Endothelial cell of umbilical vein (primary cell): ENCODE measurements at regions not wholly inside any gene's neighbourhood (a gene's known extent, or its start where the extent isn't known, plus 50 kb on each side); places are given as distances from the start of the nearest gene placed in this dataset.

Experiments
- BruUV-seq: library from RNA; stranded (reverse); fragments of 400-500 nt; replicated peaks from 2 replicates; lab custom pipeline; 2021; lab: Mats Ljungman, UMichigan
- CTCF ChIA-PET: fragments of 300-600, 350-600 bp; sonication (Branson Sonifier 250); formaldehyde crosslinking; loops from one replicate; lab custom pipeline; 2021; ENCODE audit warnings: antibody characterized with exemption, inconsistent platforms; lab: Charles Lee
- POLR2A ChIA-PET: fragments of 300-600, 350-600 bp; sonication (Branson Sonifier 250); formaldehyde crosslinking; loops from one replicate; lab custom pipeline; 2021; ENCODE audit warnings: antibody characterized with exemption, inconsistent platforms; lab: Charles Lee
- DNase-seq: peaks from one replicate; pipeline ENCODE4 v3.0.0-alpha.2; 2011; ENCODE audit warnings: low read depth, low spot score
- FAIRE-seq: peaks from 2 replicates; lab custom pipeline; 2011; peaks lifted over from hg19 to GRCh38; lab: Jason Lieb, UNC
- H2AFZ ChIP-seq: 2 replicates; pipeline ENCODE4 v1.6.0; 2012; ENCODE audit warnings: low read depth, low read length, control low read depth, inconsistent platforms
- H3K27ac ChIP-seq: 2 replicates; pipeline ENCODE4 v1.5.1; 2011; ENCODE audit warnings: low read depth, mild to moderate bottlenecking, control low read depth, low read length, moderate library complexity; ENCODE audit not compliant: insufficient read depth
- H3K27me3 ChIP-seq, 2 experiments: 2 replicates each; pipeline versions ENCODE4 v1.6.0 to v1.6.1; 2011; ENCODE audit warnings: low read length in 2 of 2, mixed read lengths in 1 of 2; ENCODE audit not compliant: control insufficient read depth in 2 of 2, insufficient read depth in 2 of 2
- H3K36me3 ChIP-seq, 2 experiments: 2 replicates in 1 of 2; 3 replicates in 1 of 2; pipeline ENCODE4 v1.5.1; 2011; ENCODE audit warnings: low read length in 2 of 2, mild to moderate bottlenecking in 1 of 2, moderate library complexity in 1 of 2; ENCODE audit not compliant: control insufficient read depth in 2 of 2, insufficient read depth in 2 of 2; ENCODE audit errors: extremely low read depth in 1 of 2
- H3K4me1 ChIP-seq: 3 replicates; pipeline ENCODE4 v1.5.1; 2011; ENCODE audit warnings: mild to moderate bottlenecking, low read length; ENCODE audit not compliant: control insufficient read depth, insufficient read depth; ENCODE audit errors: extremely low read depth
- H3K4me2 ChIP-seq: 2 replicates; pipeline ENCODE4 v1.6.1; 2011; ENCODE audit warnings: low read length, control low read depth, mixed read lengths; ENCODE audit not compliant: insufficient read depth
- H3K4me3 ChIP-seq, 3 experiments: fragments of 200-600 bp in 1 of 3; sonication (generic), shearing (Covaris generic) in 1 of 3; replicated peaks in 1 of 3; 2 replicates each; pipeline ENCODE4 v1.5.1; 2011 to 2016; ENCODE audit warnings: control low read depth in 3 of 3, low read length in 3 of 3, mild to moderate bottlenecking in 2 of 3, inconsistent platforms in 1 of 3, low read depth in 1 of 3, moderate library complexity in 1 of 3; ENCODE audit not compliant: insufficient read depth in 1 of 3
- H3K79me2 ChIP-seq: 2 replicates; pipeline ENCODE4 v1.6.0; 2012; ENCODE audit warnings: low read length, inconsistent platforms; ENCODE audit not compliant: control insufficient read depth, insufficient read depth
- H3K9ac ChIP-seq: replicated peaks from 2 replicates; pipeline ENCODE3; 2011; ENCODE audit warnings: low read length, control low read depth; ENCODE audit not compliant: insufficient read depth; ENCODE audit errors: extremely low read depth
- H3K9me1 ChIP-seq: replicated peaks from 3 replicates; pipeline ENCODE4 v1.6.0; 2011; ENCODE audit warnings: mild to moderate bottlenecking, low read length; ENCODE audit not compliant: control insufficient read depth, insufficient read depth; ENCODE audit errors: extremely low read depth
- H3K9me3 ChIP-seq: replicated peaks from 2 replicates; pipeline ENCODE4 v1.5.1; 2012; ENCODE audit warnings: low read length, inconsistent platforms; ENCODE audit not compliant: control insufficient read depth, insufficient read depth
- H4K20me1 ChIP-seq: replicated peaks from 2 replicates; pipeline ENCODE3; 2011; ENCODE audit warnings: mild to moderate bottlenecking, low read length; ENCODE audit not compliant: control insufficient read depth, insufficient read depth; ENCODE audit errors: extremely low read depth
- EZH2 ChIP-seq: IDR thresholded peaks from 2 replicates; pipeline ENCODE4 v1.6.1; 2012; ENCODE audit warnings: borderline replicate concordance, low read depth, mild to moderate bottlenecking, moderate library complexity, low read length, inconsistent platforms; ENCODE audit not compliant: severe bottlenecking
- FOS ChIP-seq: IDR thresholded peaks from 2 replicates; pipeline ENCODE4 v1.6.1; 2011; ENCODE audit warnings: mild to moderate bottlenecking, low read length, moderate library complexity, borderline replicate concordance; ENCODE audit not compliant: insufficient read depth
- GATA2 ChIP-seq: IDR thresholded peaks from 2 replicates; pipeline ENCODE4 v1.7.0; 2011; ENCODE audit warnings: low read depth, mild to moderate bottlenecking, moderate library complexity, mixed read lengths, low read length; ENCODE audit not compliant: insufficient read length, insufficient read depth
- JUN ChIP-seq: IDR thresholded peaks from 2 replicates; pipeline ENCODE4 v1.6.1; 2011; ENCODE audit warnings: borderline replicate concordance, low read depth; ENCODE audit not compliant: insufficient read length, insufficient read depth
- MYC ChIP-seq: IDR thresholded peaks from one replicate; pipeline ENCODE4 v1.6.1; 2011; ENCODE audit warnings: mild to moderate bottlenecking, low read depth, low read length
- POLR2A ChIP-seq: IDR thresholded peaks from 2 replicates; pipeline ENCODE4 v1.6.1; 2012; ENCODE audit warnings: low read depth, mild to moderate bottlenecking, control low read depth, low read length
- POLR2AphosphoS5 ChIP-seq: IDR thresholded peaks from 2 replicates; pipeline ENCODE4 v1.6.1; 2012; ENCODE audit warnings: low read depth, mild to moderate bottlenecking, control low read depth, low read length, moderate library complexity; ENCODE audit not compliant: insufficient read depth
- dilution Hi-C: fragments of 300-500 bp; cut with MboI; formaldehyde crosslinking; loops from one replicate; pipeline ENCODE4 v1.15.0; 2019; ENCODE audit warnings: low sequenced_read_pairs; ENCODE audit not compliant: extremely low pct_ligation_motif_present
- intact Hi-C: fragments of 100-400 bp; cut with micrococcal nuclease; formaldehyde crosslinking; loops from one replicate; pipeline ENCODE4 v1.10.0; 2022
- TF ChIP-seq, protein P1 (sequence below): IDR thresholded peaks from 2 replicates; pipeline ENCODE4 v1.6.1; 2011; ENCODE audit not compliant: insufficient read depth, insufficient read length
- TF ChIP-seq, protein P2 (sequence below), 2 donors: IDR thresholded peaks; 1 replicate in 1 of 2; 2 replicates in 1 of 2; pipeline ENCODE4 v1.5.1; 2011; ENCODE audit warnings: low read length in 2 of 2, mild to moderate bottlenecking in 2 of 2, moderate library complexity in 2 of 2, control low read depth in 1 of 2, inconsistent platforms in 1 of 2, low read depth in 1 of 2; ENCODE audit not compliant: insufficient read depth in 1 of 2; ENCODE audit errors: extremely low read depth in 1 of 2

DNA sequence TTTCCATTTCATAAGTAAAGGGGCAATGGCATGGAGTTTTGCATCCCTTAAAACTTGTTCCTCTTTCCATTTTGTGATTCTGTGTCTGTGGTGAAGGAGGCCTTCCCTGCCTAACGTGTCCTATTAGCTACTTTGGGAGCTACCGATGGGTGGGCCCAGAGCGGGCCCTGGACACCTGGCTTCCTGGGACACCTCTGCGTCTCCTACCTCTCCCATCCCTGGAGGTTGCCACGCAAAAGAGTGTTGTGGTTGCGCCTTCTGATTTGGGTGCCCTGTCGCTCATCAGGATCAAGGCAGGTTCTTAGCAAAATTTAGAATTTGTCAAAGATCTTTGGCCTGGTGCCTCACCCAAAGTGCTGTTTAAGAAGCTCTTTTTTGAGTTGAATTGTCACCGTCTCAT is 116.4 kb upstream of the CACNA1E start:
- H3K9me3 ChIP-seq: no peaks in the 10 kb centered on the region
- H3K79me2 ChIP-seq: no peaks in the 10 kb centered on the region
- POLR2A ChIA-PET: no interaction called here
- no peak overlapping the region for H3K4me2 ChIP-seq
- dilution Hi-C loops (no loop called here), intact Hi-C loops (no loop called here)
- no peaks in the 10 kb centered on the region for H3K9me1 ChIP-seq
- no peaks in the 10 kb centered on the region for H3K27me3 ChIP-seq
- CTCF ChIA-PET: interaction anchor here (1.2 kb wide), 1 partner anchor 12 kb away, joined by 3 read pairs; no protein-coding TSS in a partner anchor
- no peak overlapping the region for H3K27ac ChIP-seq
- no TSS peak for BruUV-seq
- no peak overlapping the region for H3K4me3 ChIP-seq
- FAIRE-seq (no peak), DNase-seq (no peak)
- no peaks in the 10 kb centered on the region for H3K4me1 ChIP-seq
- no peaks in the 10 kb centered on the region for H4K20me1 ChIP-seq
- no peak overlapping the region for H3K9ac ChIP-seq
- TF ChIP-seq MYC: no peak
- no peaks in the 10 kb centered on the region for H3K36me3 ChIP-seq
- no peak overlapping the region for H2AFZ ChIP-seq

- CTCF ChIA-PET: interaction anchor here (1.4 kb wide), 1 partner anchor 56 kb away, joined by 3 read pairs; no protein-coding TSS in a partner anchor
These were observed 113.9 kb upstream of the CACNA1E start for GRCh38 chr1:181369416-181369815.

More at GRCh38 chr1:181369416-181369815, 113.9 kb upstream of the CACNA1E start:
- H3K9me3 ChIP-seq: no peaks in the 10 kb centered on the region
- H3K9me1 ChIP-seq: no peaks in the 10 kb centered on the region
- no peaks in the 10 kb centered on the region for H3K36me3 ChIP-seq
- no peaks in the 10 kb centered on the region for H3K4me1 ChIP-seq
- no peak overlapping the region for H3K9ac ChIP-seq
- POLR2A ChIA-PET: no interaction called here
- no peak for DNase-seq
- no peaks in the 10 kb centered on the region for H3K27me3 ChIP-seq
- no peaks in the 10 kb centered on the region for H4K20me1 ChIP-seq
- BruUV-seq: no TSS peak
- no peak overlapping the region for H3K4me2 ChIP-seq
- H3K79me2 ChIP-seq: no peaks in the 10 kb centered on the region
- no peak for FAIRE-seq
- no peak overlapping the region for H3K4me3 ChIP-seq
- H3K27ac ChIP-seq: no peak overlapping the region
- no peak overlapping the region for H2AFZ ChIP-seq
- dilution Hi-C loops (no loop called here), intact Hi-C loops (no loop called here)
- TF ChIP-seq JUN (no peak), FOS (no peak), EZH2 (no peak), GATA2 (no peak), POLR2A (no peak), MYC (no peak), POLR2AphosphoS5 (no peak)
- TF ChIP-seq, protein P1, sequence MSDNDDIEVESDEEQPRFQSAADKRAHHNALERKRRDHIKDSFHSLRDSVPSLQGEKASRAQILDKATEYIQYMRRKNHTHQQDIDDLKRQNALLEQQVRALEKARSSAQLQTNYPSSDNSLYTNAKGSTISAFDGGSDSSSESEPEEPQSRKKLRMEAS: no peak
- TF ChIP-seq, protein P2, sequence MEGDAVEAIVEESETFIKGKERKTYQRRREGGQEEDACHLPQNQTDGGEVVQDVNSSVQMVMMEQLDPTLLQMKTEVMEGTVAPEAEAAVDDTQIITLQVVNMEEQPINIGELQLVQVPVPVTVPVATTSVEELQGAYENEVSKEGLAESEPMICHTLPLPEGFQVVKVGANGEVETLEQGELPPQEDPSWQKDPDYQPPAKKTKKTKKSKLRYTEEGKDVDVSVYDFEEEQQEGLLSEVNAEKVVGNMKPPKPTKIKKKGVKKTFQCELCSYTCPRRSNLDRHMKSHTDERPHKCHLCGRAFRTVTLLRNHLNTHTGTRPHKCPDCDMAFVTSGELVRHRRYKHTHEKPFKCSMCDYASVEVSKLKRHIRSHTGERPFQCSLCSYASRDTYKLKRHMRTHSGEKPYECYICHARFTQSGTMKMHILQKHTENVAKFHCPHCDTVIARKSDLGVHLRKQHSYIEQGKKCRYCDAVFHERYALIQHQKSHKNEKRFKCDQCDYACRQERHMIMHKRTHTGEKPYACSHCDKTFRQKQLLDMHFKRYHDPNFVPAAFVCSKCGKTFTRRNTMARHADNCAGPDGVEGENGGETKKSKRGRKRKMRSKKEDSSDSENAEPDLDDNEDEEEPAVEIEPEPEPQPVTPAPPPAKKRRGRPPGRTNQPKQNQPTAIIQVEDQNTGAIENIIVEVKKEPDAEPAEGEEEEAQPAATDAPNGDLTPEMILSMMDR (IDR thresholded peaks at IDR 0.05; ENCODE audit: extremely low read depth in 1 of 2, insufficient read depth in 1 of 2, low read depth in 1 of 2, low read length in 2 of 2): no peak
